Astrocyte (in vitro differentiated cells and primary cell): ENCODE measurements at regions not wholly inside any gene's neighbourhood (a gene's known extent, or its start where the extent isn't known, plus 50 kb on each side); places are given as distances from the start of the nearest gene placed in this dataset.

Experiments used
- DNase-seq: peaks from one replicate; pipeline ENCODE4 v3.0.0-alpha.2; 2010; ENCODE audit warnings: low read depth
- FAIRE-seq: peaks from 2 replicates; lab custom pipeline; 2011; peaks lifted over from hg19 to GRCh38; lab: Jason Lieb, UNC
- H2AFZ ChIP-seq: 2 replicates; pipeline ENCODE4 v1.6.0; 2012; ENCODE audit warnings: low read depth, low read length, inconsistent platforms
- H3K27ac ChIP-seq: 2 replicates; pipeline ENCODE4 v1.5.1; 2011; ENCODE audit warnings: low read depth, low read length, inconsistent platforms
- H3K27me3 ChIP-seq: 2 replicates; pipeline ENCODE4 v1.6.0; 2011; ENCODE audit warnings: low read length, inconsistent platforms; ENCODE audit not compliant: insufficient read depth
- H3K36me3 ChIP-seq: 2 replicates; pipeline ENCODE4 v1.5.1; 2011; ENCODE audit warnings: low read length, inconsistent platforms; ENCODE audit not compliant: insufficient read depth
- H3K4me1 ChIP-seq: 2 replicates; pipeline ENCODE4 v1.5.1; 2011; ENCODE audit warnings: low read length, inconsistent platforms; ENCODE audit not compliant: insufficient read depth
- H3K4me2 ChIP-seq: 2 replicates; pipeline ENCODE4 v1.6.0; 2012; ENCODE audit warnings: low read length, inconsistent platforms
- H3K4me3 ChIP-seq: 2 replicates; pipeline ENCODE4 v1.5.1; 2011; ENCODE audit warnings: low read depth, mild to moderate bottlenecking, low read length, inconsistent platforms; ENCODE audit not compliant: insufficient read depth
- H3K79me2 ChIP-seq: 2 replicates; pipeline ENCODE4 v1.6.0; 2012; ENCODE audit warnings: mild to moderate bottlenecking, low read length, inconsistent platforms; ENCODE audit not compliant: insufficient read depth
- H3K9ac ChIP-seq: 2 replicates; pipeline ENCODE4 v1.6.0; 2012; ENCODE audit warnings: mild to moderate bottlenecking, low read length, inconsistent platforms
- H3K9me3 ChIP-seq: 2 replicates; pipeline ENCODE4 v1.5.1; 2012; ENCODE audit warnings: low read depth, mild to moderate bottlenecking, low read length, inconsistent platforms; ENCODE audit not compliant: insufficient read depth
- H4K20me1 ChIP-seq: 2 replicates; pipeline ENCODE4 v1.6.0; 2012; ENCODE audit warnings: low read length, inconsistent platforms; ENCODE audit not compliant: insufficient read depth
- H3K27ac Mint-ChIP-seq: one replicate; pipeline ENCODE4 v1.8.0; 2021; ENCODE audit warnings: mild to moderate bottlenecking, mixed read lengths; ENCODE audit not compliant: unreplicated experiment
- H3K27me3 Mint-ChIP-seq: one replicate; pipeline ENCODE4 v1.8.0; 2021; ENCODE audit warnings: low read depth, mixed read lengths; ENCODE audit not compliant: unreplicated experiment
- H3K36me3 Mint-ChIP-seq: one replicate; pipeline ENCODE4 v1.8.0; 2021; ENCODE audit warnings: low read depth, mixed read lengths; ENCODE audit not compliant: unreplicated experiment
- H3K4me1 Mint-ChIP-seq: one replicate; pipeline ENCODE4 v1.8.0; 2021; ENCODE audit warnings: low read depth, mixed read lengths; ENCODE audit not compliant: unreplicated experiment
- H3K4me3 Mint-ChIP-seq: one replicate; pipeline ENCODE4 v1.8.0; 2021; ENCODE audit warnings: mild to moderate bottlenecking, moderate library complexity, mixed read lengths; ENCODE audit not compliant: unreplicated experiment
- H3K9me3 Mint-ChIP-seq: one replicate; pipeline ENCODE4 v1.8.0; 2021; ENCODE audit warnings: mild to moderate bottlenecking, mixed read lengths; ENCODE audit not compliant: unreplicated experiment
- CTCF ChIP-seq: IDR thresholded peaks from 2 replicates; pipeline ENCODE4 v1.5.1; 2011; ENCODE audit warnings: low read depth, mild to moderate bottlenecking, inconsistent platforms, low read length, moderate library complexity; ENCODE audit not compliant: insufficient read depth
- EZH2 ChIP-seq: IDR thresholded peaks from 2 replicates; pipeline ENCODE4 v1.6.1; 2012; ENCODE audit warnings: mild to moderate bottlenecking, low read length, inconsistent platforms; ENCODE audit not compliant: insufficient read depth

- Mint-ChIP-seq H3K36me3 (no peaks in the 10 kb centered on the region), H3K27me3 (peaks cover 76% of the 10 kb centered on the region), H3K4me3 (no peak overlapping the region), H3K27ac (no peak overlapping the region), H3K9me3 (peaks cover 2% of the 10 kb centered on the region), H3K4me1 (peaks cover 2% of the 10 kb centered on the region)
- no peak overlapping the region for H3K27ac ChIP-seq
- H3K4me3 ChIP-seq, result no peak overlapping the region
- FAIRE-seq (no peak), DNase-seq (no peak)
- TF ChIP-seq CTCF (no peak), EZH2 (no peak)
- no peak overlapping the region for H3K4me2 ChIP-seq
- no peaks in the 10 kb centered on the region for H3K9me3 ChIP-seq
- no peaks in the 10 kb centered on the region for H3K79me2 ChIP-seq
- no peak overlapping the region for H3K9ac ChIP-seq
- no peaks in the 10 kb centered on the region for H4K20me1 ChIP-seq
- no peaks in the 10 kb centered on the region for H3K36me3 ChIP-seq
- H2AFZ ChIP-seq, result no peak overlapping the region
- no peaks in the 10 kb centered on the region for H3K4me1 ChIP-seq
- no peaks in the 10 kb centered on the region for H3K27me3 ChIP-seq
These were observed 98.7 kb downstream of the CPZ start for GRCh38 chr4:8691151-8691775.

GRCh38 chr4:8690216-8691150, 97.9 kb downstream of the CPZ start:
- TF ChIP-seq CTCF (no peak), EZH2 (no peak)
- Histone ChIP-seq H3K4me3 (no peak overlapping the region), H4K20me1 (no peaks in the 10 kb centered on the region), H3K27me3 (no peaks in the 10 kb centered on the region), H3K27ac (no peak overlapping the region), H3K36me3 (no peaks in the 10 kb centered on the region), H3K9ac (no peak overlapping the region), H2AFZ (no peak overlapping the region), H3K9me3 (no peaks in the 10 kb centered on the region), H3K79me2 (no peaks in the 10 kb centered on the region), H3K4me2 (no peak overlapping the region), H3K4me1 (no peaks in the 10 kb centered on the region)
- FAIRE-seq (no peak), DNase-seq (no peak)
- H3K36me3 Mint-ChIP-seq, result no peaks in the 10 kb centered on the region
- H3K4me3 Mint-ChIP-seq, result no peak overlapping the region
- peaks cover 2% of the 10 kb centered on the region for H3K9me3 Mint-ChIP-seq
- peaks cover 81% of the 10 kb centered on the region for H3K27me3 Mint-ChIP-seq
- no peak overlapping the region for H3K27ac Mint-ChIP-seq
- peaks cover 2% of the 10 kb centered on the region for H3K4me1 Mint-ChIP-seq

- Mint-ChIP-seq H3K36me3 (no peaks in the 10 kb centered on the region), H3K9me3 (peaks cover 2% of the 10 kb centered on the region), H3K27ac (no peak overlapping the region), H3K4me1 (peaks cover 2% of the 10 kb centered on the region), H3K4me3 (no peak overlapping the region), H3K27me3 (peaks cover 83% of the 10 kb centered on the region)
- no peak overlapping the region for H3K4me3 ChIP-seq
- H3K9me3 ChIP-seq, result no peaks in the 10 kb centered on the region
- no peaks in the 10 kb centered on the region for H3K4me1 ChIP-seq
- no peaks in the 10 kb centered on the region for H3K27me3 ChIP-seq
- H2AFZ ChIP-seq, result no peak overlapping the region
- H3K36me3 ChIP-seq, result no peaks in the 10 kb centered on the region
- H3K4me2 ChIP-seq, result no peak overlapping the region
- H3K79me2 ChIP-seq, result no peaks in the 10 kb centered on the region
- no peak overlapping the region for H3K9ac ChIP-seq
- FAIRE-seq (no peak), DNase-seq (no peak)
- TF ChIP-seq EZH2, result no peak
- TF ChIP-seq CTCF, result no peak
- H4K20me1 ChIP-seq, result no peaks in the 10 kb centered on the region
- no peak overlapping the region for H3K27ac ChIP-seq
These were observed 97.2 kb downstream of the CPZ start for GRCh38 chr4:8689741-8690140.
